Spleen (tissue), 7 donors: ENCODE measurements at regions not wholly inside any gene's neighbourhood (a gene's known extent, or its start where the extent isn't known, plus 50 kb on each side); places are given as distances from the start of the nearest gene placed in this dataset.

ENCODE experiments used
- CTCF ChIP-seq, 11 experiments: fragments of 200-600 bp in 7 of 11; fragments of 450-650 bp in 4 of 11; sonication (generic) in 4 of 11; IDR thresholded peaks in 8 of 11; conservative IDR thresholded peaks in 3 of 11; 1 replicate in 7 of 11; 2 replicates in 4 of 11; pipeline versions ENCODE4 v1.4.0 to v1.8.0; 2016 to 2021; ENCODE audit warnings: antibody characterized with exemption in 11 of 11, inconsistent platforms in 4 of 11, mild to moderate bottlenecking in 1 of 11
- POLR2A ChIP-seq, 3 donors: fragments of 450-650 bp; IDR thresholded peaks; one replicate each; pipeline ENCODE4 v1.5.1; 2017; ENCODE audit warnings: antibody characterized with exemption in 3 of 3, mild to moderate bottlenecking in 1 of 3
- POLR2AphosphoS5 ChIP-seq, 3 donors: sonication (generic); formaldehyde crosslinking; IDR thresholded peaks; one replicate each; pipeline ENCODE4 v1.5.1; 2017; ENCODE audit warnings: antibody characterized with exemption in 3 of 3
- donor health status: DM: no; HTN: no; CAD: no; lungs with moderate emphysema.
- donor health status: DM: no; HTN: no; CAD: no.
- donor health status: DM: no; HTN: no; CAD: no.

DNA sequence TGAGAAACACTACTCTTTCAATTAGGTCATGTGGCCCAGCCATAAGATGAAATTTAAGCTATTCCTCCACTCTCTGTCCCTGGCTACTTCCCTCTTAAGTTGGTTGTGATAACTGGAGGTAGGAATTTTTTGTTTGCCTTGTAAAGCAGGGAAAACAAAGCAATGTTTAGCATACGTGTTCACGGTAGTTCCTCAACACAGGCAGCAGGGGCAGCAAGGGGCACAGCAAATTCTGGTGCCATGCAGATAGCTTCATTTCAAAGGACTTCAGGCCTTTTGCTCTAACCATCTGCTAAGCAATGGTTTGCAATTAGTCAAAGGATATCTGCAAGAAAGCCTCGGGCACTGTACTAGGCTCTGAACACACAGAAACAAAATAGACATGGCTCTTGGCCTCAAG is 330.2 kb downstream of the ZIC3 start:
- TF ChIP-seq POLR2A (IDR thresholded peaks at IDR 0.05) (no peak), CTCF (IDR thresholded peaks at IDR 0.05 in 8 of 11, conservative IDR thresholded peaks at IDR 0.05 in 3 of 11) (no peak), POLR2AphosphoS5 (IDR thresholded peaks at IDR 0.05) (no peak)
